GM18858 (cell line): ENCODE measurements at regions not wholly inside any gene's neighbourhood (a gene's known extent, or its start where the extent isn't known, plus 50 kb on each side); places are given as distances from the start of the nearest gene placed in this dataset.

Source experiments
- ATAC-seq: cut with Tn5 transposase; IDR thresholded peaks from one replicate; pipeline ENCODE4 v1.9.1; 2021; ENCODE audit not compliant: unreplicated experiment

DNA sequence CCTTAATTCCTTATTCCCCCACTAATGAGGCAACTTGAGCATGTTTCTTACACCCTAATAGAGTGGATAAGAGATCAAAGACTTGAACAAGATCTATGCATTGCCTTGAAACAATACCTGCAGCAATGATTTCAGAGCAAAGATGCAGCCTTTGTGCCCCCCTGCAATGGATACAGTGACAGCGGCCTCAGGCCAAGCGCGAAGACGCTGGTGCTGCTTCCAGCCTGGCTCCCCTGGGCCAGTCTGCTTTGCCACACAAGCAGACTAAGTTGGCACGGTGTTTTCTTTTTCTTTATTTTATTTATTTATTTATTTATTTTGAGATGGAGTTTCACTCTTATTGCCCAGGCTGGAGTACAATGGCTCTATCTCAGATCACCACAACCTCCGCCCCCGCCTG, 179.8 kb upstream of the S1PR3 start:
- no peak for ATAC-seq

DNA sequence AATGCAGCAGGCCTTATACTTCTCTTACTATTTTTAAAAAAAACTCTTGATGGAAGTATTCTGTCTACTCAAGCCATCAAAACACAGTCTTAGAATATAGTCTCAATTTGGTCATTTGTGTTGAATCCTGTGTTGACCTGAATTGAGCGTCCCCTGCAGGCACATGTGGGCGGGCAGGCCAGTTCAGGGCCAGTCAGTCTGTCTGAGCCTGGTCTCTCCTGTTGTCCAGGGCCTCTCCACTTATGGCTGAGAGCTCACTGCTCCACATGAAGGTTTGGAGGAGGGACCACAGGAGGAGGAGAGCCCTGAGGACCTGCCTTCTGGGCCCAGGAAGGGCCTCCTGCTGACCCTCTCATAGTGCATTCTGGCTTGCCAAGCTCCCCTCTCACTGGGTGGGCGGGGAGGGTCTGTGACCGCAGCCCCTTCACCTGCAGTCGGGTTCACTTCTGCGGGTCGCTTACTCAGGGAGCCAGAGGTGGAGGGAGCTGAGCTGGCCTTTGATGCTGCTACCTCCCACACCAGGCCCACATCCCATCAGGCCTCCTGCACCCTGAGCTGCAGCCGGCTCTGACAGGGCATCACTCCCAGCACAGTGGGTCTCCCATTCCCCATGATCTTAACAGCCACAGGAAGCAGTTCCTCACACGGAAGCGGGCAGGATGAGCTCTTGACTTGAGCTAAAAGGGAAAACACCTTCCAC, 178.2 kb upstream of the S1PR3 start:
- ATAC-seq: no peak

DNA sequence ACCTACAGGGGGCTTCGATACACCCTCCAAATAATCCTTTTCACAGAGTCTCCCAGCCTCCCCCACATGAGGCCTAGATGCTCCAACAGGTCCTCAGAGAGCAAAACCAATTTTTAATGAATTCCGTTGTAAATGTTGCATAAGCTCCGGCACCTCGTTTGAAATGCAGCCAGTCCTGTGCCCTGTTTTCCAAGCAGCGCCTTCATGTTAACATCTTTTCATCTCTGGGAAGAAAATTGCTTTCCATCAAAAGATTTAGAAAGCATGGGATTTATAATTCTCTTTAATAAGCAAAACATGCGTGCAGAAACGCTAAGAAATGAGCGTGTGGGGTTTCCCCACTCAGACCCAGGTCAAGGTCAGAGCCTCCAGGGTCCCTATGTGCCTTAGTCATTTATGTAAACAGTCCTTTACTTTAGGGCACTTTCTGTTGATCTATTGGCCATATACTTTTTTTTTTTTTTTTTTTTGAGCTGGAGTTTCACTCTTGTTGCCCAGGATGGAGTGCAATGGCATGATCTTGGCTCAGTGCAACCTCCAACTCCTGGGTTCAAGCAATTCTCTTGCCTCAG, 177.5 kb upstream of the S1PR3 start:
- ATAC-seq: no peak

DNA sequence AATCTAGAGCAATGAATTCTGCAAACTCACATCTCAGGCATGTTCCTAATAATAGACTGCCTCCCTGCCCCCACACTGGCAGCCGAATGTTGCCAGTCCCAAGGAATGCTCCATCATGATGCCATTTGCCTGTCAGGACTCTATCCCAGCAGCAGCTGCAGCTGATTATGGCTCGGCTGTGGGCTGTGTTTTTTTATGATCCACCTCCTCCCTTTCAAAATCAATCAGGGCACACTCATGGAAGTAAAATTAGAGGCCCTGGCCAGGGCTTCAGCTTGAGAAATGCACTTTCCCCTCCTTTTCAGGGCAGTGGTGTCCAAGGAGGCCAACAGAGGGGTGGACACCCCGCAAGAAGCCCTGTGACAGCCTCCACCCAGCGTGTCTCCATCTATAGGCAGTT, 176.7 kb upstream of the S1PR3 start:
- no peak for ATAC-seq

DNA sequence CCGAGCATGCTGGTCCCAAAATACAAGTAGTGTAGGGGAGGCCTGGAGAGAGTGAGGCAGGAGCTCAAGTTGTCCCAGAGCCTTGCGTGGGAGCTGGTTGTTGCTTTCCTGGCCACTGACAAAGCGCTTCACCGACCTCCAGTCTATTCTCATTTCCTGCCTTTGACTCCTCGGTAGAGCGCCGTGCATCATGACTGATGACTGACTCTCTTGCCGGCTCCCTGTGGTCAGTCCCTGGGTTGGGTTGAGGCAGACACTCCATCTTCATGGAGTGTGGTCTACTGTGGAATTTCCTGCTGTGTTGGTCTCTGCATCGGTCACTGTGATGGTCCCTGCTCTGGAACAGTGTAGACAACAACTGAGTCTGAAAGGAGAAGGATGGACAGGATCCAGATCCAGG, 175.1 kb upstream of the S1PR3 start:
- ATAC-seq: no peak

DNA sequence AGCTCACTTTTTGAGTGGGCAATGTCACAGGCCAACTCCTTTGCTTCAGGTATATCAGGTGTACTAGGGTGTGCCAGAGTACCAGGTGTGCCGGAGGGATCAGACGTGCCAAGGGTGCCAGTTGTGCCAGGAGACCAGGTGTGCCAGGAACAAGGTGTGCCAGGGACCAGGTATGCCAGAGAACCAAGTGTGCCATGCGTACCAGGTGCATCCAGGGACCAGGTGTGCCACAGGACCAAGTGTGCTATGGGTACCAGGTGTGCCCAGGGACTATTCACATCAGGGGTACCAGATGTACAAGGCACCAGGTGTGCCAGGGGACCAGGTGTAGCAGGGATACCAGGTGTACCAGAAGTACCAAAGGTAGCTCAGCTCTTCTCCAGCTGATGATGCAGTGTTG, 174.7 kb upstream of the S1PR3 start:
- ATAC-seq: no peak

DNA sequence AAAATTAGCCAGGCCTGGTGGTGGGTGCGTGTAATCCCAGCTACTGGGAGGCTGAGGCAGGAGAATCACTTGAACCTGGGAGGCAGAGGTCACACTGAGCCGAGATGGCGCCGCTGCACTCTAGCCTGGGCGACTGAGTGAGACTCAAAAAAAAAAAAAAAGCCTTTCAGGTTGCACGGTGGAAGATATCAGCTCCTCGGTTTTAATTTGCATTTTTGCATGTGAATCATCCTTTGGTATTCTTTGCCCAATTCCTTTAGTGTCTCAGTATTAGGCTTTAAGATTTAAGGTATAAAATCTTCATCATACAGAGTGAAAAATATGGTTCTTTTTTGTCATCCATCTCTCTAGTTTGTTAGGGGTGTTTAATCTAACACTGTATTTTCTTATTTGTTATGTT, 173.6 kb upstream of the S1PR3 start:
- ATAC-seq: no peak

DNA sequence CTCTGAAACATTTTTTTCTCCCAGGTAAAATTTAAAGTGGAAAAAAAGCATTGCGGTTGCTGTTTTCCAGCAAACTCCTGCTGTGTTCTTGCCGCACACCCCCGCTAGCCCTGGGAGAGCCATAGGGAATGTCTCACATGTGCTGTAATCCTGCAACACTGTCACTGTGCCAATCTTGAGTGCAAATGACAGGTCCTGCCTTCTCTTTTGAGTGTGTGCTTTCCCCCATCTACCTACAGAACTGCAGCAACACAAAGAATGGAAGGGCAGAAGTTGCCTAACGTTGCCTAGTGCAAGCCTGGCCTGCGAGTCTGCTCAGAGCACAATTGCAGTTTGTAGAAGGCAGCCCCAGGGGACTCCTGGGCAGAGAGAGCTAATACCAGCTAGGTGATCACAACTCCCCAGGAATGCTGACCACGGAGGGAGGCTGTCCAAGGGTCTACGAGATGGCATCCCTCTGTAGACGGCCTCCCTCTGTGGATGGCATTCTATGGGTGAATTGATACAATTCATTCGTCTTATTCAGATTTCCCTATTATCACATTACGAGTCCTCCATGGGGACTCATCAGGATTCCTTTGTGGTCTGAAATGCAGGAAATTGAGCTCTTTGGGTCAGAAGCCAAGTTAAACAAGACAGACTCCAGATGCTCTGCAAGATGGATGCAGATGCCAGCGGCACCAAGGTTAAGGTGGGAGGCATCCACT, 172.6 kb upstream of the S1PR3 start:
- ATAC-seq: no peak

DNA sequence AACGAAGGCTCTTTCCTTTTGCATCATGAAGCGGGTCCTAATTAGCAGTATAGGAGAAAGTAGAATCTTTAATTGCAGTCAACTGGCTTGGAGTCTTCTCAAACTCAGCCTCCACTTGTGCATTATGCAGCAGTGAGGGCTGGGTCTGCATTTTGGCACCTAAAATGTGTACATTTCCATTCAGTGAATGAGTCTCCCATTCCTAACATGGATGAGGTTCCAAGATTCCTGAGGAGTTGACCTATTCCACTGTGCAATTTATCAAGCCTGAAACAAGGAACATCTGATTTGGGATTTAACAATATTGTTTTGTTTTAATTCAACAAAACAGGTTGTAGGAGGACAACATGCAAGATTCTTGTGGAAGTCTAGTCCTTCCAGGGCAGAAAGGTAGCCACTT, 171.8 kb upstream of the S1PR3 start:
- ATAC-seq: no peak

DNA sequence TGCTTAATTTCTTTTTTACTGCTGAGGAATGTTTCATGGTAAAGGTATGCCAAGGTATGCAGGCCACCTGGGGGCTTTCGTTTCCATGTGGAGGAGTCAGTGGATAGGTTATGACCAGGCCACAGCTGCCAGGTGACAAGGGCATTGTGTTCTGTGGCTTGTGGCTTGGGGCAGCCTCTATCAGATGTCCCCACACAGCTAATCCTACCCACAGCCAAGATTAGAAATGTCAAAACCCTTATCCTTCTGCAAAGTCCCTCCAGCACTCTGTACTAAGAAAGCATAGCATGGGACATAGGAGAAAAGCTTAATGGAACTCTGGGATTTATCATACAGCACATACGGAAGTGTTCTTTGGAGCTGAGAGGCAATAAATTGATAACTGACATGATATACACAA, 171.2 kb upstream of the S1PR3 start:
- ATAC-seq: no peak

DNA sequence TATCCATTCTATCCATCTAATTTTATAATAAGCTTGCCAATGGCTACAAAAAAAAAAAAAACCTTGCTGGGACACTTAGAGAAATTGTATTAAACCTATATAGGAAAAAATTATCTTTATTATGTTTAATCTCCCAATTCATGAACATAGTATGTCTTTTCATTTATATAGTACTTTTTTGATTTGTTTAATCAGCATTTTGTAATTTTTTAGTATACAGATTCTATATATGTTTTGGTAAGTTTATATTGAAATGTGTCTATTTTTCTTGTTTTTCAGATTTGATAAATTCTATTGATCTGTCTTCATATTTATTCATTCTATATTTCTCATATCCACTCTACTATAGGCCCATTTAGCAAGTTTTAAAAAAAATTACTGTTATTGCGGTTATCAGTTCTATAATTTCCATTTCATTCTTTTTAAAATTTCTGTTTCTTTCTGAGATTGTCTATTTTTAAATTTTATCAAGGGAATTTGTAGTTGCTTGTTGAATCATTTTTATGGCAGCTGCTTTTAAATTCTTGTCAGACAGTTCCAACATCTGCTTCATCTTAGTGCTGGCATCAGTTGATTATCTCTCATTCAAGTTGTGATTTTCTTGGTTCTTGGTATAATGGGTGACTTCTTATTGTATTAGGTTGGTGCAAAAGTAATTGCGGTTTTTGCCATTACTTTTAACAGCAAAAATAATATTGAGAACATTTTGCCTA, 170.1 kb upstream of the S1PR3 start:
- no peak for ATAC-seq

DNA sequence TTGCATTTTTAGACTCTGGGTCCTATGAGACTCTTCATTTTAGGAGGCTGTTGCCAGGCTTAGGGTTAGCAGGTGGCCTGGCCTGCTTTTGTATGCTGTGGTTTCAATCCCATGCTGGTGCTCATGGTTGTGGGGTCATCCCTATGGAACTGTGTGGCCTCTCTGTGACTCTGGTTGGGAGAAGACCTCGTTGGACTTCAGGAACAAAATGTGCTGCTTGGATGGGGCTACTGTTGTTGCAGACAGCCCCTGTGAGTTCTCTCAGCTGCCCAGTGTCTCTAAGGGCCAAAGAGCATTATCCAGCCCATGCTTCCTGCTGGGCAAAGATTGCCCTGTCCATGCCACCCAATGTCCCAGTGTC, 169.5 kb upstream of the S1PR3 start:
- ATAC-seq: no peak

DNA sequence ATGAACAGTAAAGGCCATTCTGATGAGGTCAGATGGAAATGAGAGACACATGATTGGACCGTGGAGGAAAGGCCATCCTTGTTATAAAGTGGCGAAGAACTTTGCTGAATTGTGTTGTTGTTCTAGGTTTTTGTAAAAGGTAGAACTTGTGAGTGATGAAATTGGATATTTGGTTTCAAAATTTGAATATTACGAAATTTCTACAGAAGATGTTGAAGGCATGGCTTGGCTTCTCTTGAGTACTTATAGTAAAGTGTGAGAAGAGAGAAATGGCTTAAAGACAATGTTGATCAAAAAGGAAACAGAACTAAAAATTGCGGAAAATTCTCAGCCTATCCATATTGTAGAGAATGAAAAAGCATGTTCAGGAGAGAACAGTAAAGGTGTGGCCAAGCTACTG, 166.6 kb upstream of the S1PR3 start:
- ATAC-seq: no peak

DNA sequence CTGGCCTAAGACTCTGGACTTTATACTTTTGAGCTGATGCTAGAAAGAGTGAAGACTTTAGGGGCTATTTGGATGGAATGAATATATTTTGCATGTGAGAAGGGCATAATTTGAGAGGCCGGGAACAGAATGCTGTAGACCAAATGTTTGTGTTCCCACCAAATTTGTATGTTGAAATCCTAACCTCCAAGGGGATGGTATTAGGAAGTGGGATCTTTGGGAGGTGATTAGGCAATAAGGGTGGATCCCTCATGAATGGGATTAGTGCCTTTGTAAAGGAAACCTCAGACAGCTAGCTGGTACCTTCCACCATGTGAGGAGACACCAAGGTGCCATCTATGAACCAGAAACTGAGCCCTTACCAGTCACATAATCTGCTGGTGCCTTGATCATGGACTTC, 165.1 kb upstream of the S1PR3 start:
- ATAC-seq: no peak

DNA sequence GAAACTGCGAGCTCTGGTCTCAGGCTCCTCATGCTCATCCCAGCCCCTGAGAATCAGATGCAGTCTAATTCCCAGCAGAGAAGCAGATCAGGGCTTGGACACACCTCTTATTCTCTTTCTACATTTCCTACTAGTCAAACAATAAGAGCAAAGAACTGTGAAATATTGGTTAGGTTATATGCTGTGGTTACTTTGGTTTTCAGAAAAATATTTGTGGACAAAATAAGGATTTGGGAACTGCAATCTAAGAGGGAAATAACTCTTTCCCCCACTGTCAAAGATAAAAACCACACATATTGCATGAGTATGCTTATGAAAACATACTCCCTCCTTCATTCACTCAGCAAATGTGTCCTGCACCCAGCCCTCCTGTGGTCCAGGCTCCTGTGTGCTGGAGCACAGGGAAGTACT, 164.5 kb upstream of the S1PR3 start:
- no peak for ATAC-seq

DNA sequence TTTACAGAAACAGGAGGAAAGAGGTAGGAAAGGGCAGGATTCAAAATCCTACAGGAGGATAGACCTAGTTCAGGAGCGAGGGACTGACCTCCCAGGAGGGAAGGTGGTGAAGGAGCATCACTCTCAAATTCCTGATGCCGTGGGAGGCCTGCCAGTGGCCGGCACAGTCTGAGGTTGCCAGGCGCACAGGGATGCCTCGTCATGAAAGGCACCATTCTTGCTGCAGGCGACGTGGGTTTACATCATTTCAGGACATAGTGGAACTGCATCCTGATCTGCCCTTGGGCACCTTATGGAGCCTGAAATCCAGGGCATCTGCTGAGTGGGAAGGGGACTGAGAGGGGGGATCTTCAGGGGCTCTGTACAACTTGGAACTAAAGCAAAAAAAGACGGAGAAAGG, 163.2 kb upstream of the S1PR3 start:
- no peak for ATAC-seq

DNA sequence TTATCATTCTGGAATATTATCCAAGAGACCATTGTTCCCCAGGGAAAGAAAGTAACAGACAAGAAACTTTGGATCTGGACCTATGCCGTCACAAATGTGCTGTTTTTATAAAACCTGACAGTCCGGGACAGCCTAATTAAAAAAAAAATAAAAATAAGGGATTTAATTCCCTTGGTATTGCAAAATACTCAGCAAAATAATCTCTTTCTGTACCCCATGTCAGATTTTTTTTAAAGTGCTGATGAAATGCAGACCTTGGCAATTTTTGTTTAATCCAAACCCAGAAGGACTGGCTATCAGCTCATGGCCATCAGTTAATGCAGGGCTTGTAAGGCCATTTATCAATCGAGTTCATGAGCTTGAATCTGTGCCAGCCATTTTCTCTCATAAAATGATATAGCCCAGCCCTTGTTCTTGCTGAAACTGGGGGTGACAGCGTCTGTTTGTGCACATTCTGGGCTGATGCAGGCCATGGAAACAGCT, 162.7 kb upstream of the S1PR3 start:
- ATAC-seq: no peak

DNA sequence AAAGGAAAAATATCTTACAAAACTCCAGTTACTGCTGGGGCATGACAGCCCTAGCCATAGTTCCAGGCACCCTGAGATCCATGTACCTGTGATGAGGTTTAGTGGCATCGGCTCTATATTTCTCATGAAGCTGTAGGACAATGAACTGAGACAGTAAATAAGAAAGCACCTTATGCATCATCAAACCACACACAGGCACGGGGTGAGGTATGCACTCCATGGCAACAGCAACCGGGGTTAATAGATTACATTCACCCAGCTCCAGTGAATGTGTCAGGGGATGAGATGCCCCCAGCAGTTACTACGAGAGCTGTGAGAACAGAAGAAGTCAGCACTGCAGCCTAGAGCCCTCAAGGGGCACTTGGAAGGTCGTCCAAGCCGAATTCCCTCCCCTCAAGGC, 162.0 kb upstream of the S1PR3 start:
- ATAC-seq: peak; percentile 62

DNA sequence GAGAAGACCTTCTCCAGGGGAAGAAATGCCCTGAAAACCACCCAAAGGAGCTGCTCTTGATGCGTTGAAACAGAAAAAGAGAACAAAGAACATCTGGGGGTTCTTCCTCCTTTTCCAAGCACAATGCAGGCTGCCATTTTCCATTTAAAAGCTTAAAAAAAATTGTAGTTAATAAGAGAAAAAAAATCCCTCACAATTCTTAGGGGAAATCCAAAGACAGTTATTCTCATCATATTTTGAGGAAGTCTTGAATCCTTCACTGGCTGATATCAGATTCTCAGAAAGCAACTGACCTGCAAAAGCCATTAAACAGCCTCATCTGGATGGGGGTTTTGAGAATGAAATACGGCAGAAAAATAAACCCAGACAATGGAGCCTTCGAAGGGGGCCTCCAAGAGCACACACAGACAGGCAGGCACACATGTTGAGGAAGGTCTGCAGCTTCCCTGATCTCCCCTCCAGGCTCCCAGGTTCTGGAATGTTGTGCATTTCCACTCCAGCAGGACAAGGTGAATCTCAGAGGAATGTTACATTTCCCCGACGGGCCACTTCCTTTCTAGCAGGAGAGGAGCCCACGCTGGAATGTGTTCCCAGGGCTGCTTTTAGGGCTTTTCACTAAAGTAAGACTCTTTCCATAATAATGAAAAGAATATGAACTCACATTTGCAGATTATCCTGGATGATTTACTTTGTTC, 159.4 kb upstream of the S1PR3 start:
- ATAC-seq: no peak

DNA sequence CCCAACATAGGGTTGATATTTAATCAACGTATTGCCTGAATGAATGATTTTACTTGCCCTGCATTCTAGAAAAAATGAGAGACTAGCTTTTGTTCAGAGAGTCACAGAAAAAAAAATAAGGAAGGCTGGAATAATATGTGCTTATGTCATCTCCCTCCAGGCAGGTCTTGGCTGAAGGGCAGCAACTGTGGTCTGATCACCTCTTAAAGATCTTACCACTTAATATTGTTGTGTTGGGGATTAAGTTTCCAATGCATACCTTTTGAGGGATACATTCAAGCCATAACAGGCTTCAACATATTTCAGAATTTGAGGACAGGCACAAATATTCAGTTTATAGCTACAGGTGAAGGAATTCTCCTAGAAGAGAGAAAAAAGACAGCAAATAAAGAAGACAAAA, 157.3 kb upstream of the S1PR3 start:
- ATAC-seq: no peak

DNA sequence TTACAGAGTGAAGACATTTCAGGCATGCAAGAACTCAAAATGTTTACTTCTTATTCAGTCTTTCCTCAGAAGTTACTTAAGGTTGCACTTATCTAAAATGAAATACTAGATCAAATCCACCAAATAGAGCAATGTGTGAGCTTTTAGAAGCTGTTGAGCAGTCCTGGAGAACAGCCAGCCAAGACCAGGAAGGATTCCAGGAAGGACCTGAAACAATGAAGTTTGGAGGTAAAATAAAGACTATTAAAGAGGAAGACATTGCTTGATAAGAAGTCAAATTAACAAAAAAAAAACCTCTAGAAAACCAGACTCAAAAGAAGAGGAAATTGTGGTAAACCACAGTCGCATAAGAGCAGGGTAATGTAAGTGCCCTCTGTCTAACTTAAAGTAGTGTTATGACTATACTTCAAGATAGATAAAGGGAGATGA, 156.2 kb upstream of the S1PR3 start:
- ATAC-seq: peak; percentile 63
